ENCODE measurements at regions not wholly inside any gene's neighbourhood (a gene's known extent, or its start where the extent isn't known, plus 50 kb on each side); places are given as distances from the start of the nearest gene placed in this dataset.
"Not testable (repeated sequence)": the region's sequence is repeated elsewhere in the genome, so short reads cannot be mapped to it uniquely, and the experiment has no call there.

GRCh38 chr10:42988069-42988468 is 88.8 kb upstream of the RET start:
- no peak for DNase-seq (ENCODE audit: low spot score)

GRCh38 chr10:42988517-42989395 is 88.1 kb upstream of the RET start:
- DNase-seq (ENCODE audit: low spot score) = no peak

GRCh38 chr10:42989481-42989921 is 87.4 kb upstream of the RET start:
- no peak for DNase-seq (ENCODE audit: low spot score)

GRCh38 chr10:42990016-42990720 is 86.7 kb upstream of the RET start:
- no peak for DNase-seq (ENCODE audit: low spot score)

GRCh38 chr10:42990721-42991441 is 86.0 kb upstream of the RET start:
- DNase-seq (ENCODE audit: low spot score) = no peak

GRCh38 chr10:42991442-42992098 is 85.3 kb upstream of the RET start:
- DNase-seq (ENCODE audit: low spot score) = no peak

GRCh38 chr10:42992156-42992956 is 84.5 kb upstream of the RET start:
- no peak for DNase-seq (ENCODE audit: low spot score)

GRCh38 chr10:42992957-42993390 is 83.9 kb upstream of the RET start:
- no peak for DNase-seq (ENCODE audit: low spot score)

- not testable (repeated sequence) for DNase-seq (ENCODE audit: low spot score)
These were observed 82.0 kb upstream of the RET start for GRCh38 chr10:42994909-42995308.

GRCh38 chr10:42995537-42995936 is 81.3 kb upstream of the RET start:
- no peak for DNase-seq (ENCODE audit: low spot score)

GRCh38 chr10:42996588-42996987 is 80.3 kb upstream of the RET start:
- DNase-seq (ENCODE audit: low spot score) = no peak

GRCh38 chr10:42997151-42997848 is 79.6 kb upstream of the RET start:
- no peak for DNase-seq (ENCODE audit: low spot score)

- no peak for DNase-seq (ENCODE audit: low spot score)
These were observed 79.1 kb upstream of the RET start for GRCh38 chr10:42997849-42998165.

GRCh38 chr10:42998481-42999384 is 78.1 kb upstream of the RET start:
- DNase-seq (ENCODE audit: low spot score) = no peak

GRCh38 chr10:42999385-43000020 is 77.4 kb upstream of the RET start:
- DNase-seq (ENCODE audit: low spot score) = no peak

- DNase-seq (ENCODE audit: low spot score) = no peak
These were observed 76.9 kb upstream of the RET start for GRCh38 chr10:43000021-43000411.

GRCh38 chr10:43000651-43001426 is 76.0 kb upstream of the RET start:
- no peak for DNase-seq (ENCODE audit: low spot score)

GRCh38 chr10:43001427-43001795 is 75.5 kb upstream of the RET start:
- no peak for DNase-seq (ENCODE audit: low spot score)
